HUDEP-2 (cell line): ENCODE measurements at regions not wholly inside any gene's neighbourhood (a gene's known extent, or its start where the extent isn't known, plus 50 kb on each side); places are given as distances from the start of the nearest gene placed in this dataset.

ENCODE experiments used
- DNase-seq, 76 experiments: peaks; one replicate each; lab custom pipeline; 2025; ENCODE audit not compliant: unreplicated experiment in 76 of 76; lab: John Stamatoyannopoulos, UW

GRCh38 chr4:80145739-80146138 lies 51.6 kb upstream of the PRDM8 start:
- no peak for DNase-seq

GRCh38 chr4:80144676-80145470 lies 52.4 kb upstream of the PRDM8 start:
- DNase-seq: no peak

- peak in 61 of 76 experiments; percentile 2 to 88 (median 53) for DNase-seq
Observed at GRCh38 chr4:80143307-80143679, 54.0 kb upstream of the PRDM8 start.

GRCh38 chr4:80142394-80143306 lies 54.7 kb upstream of the PRDM8 start:
- DNase-seq: peak in 31 of 76 experiments; percentile 1 to 86 (median 62)

GRCh38 chr4:80141543-80141942 lies 55.8 kb upstream of the PRDM8 start:
- no peak for DNase-seq

- DNase-seq: no peak
Observed at GRCh38 chr4:80140194-80140593, 57.1 kb upstream of the PRDM8 start.

GRCh38 chr4:80139671-80140070 lies 57.6 kb upstream of the PRDM8 start:
- DNase-seq: no peak

GRCh38 chr4:80138551-80139538 lies 58.5 kb upstream of the PRDM8 start:
- DNase-seq: no peak

- DNase-seq: peak in 1 of 76 experiments; percentile 26
Observed at GRCh38 chr4:80137631-80138030, 59.7 kb upstream of the PRDM8 start.

GRCh38 chr4:80136270-80136669 lies 61.0 kb upstream of the PRDM8 start:
- no peak for DNase-seq

GRCh38 chr4:80135702-80136058 lies 61.6 kb upstream of the PRDM8 start:
- DNase-seq: no peak

GRCh38 chr4:80134936-80135701 lies 62.1 kb upstream of the ANTXR2 start:
- peak in 13 of 76 experiments; percentile 2 to 53 (median 24) for DNase-seq

GRCh38 chr4:80133240-80133783 lies 60.3 kb upstream of the ANTXR2 start:
- DNase-seq: no peak

- DNase-seq: no peak
Observed at GRCh38 chr4:80129785-80130184, 56.8 kb upstream of the ANTXR2 start.

- DNase-seq: no peak
Observed at GRCh38 chr4:80128941-80129340, 55.9 kb upstream of the ANTXR2 start.

GRCh38 chr4:80127870-80128419 lies 54.9 kb upstream of the ANTXR2 start:
- no peak for DNase-seq

- DNase-seq: no peak
Observed at GRCh38 chr4:80126435-80126834, 53.4 kb upstream of the ANTXR2 start.

GRCh38 chr4:80125252-80126177 lies 52.5 kb upstream of the ANTXR2 start:
- peak in 38 of 76 experiments; percentile 2 to 69 (median 24) for DNase-seq
